Stomach (tissue), 8 donors: ENCODE measurements at regions not wholly inside any gene's neighbourhood (a gene's known extent, or its start where the extent isn't known, plus 50 kb on each side); places are given as distances from the start of the nearest gene placed in this dataset.
"Not testable (repeated sequence)": the region's sequence is repeated elsewhere in the genome, so short reads cannot be mapped to it uniquely, and the experiment has no call there.

Source experiments
- DNase-seq, 2 donors: peaks; one replicate each; pipeline versions ENCODE4 v3.0.0 to v3.0.0-alpha.2; 2013 to 2019
- H3K27ac ChIP-seq, 5 donors: fragments of 200-600 bp in 4 of 5; sonication (generic) in 4 of 5; one replicate each; pipeline ENCODE4 v1.5.1; 2013 to 2019; ENCODE audit warnings: mild to moderate bottlenecking in 1 of 5, moderate library complexity in 1 of 5
- H3K27me3 ChIP-seq, 3 donors: fragments of 200-600 bp; sonication (generic); one replicate each; pipeline ENCODE4 v1.5.1; 2017 to 2019; ENCODE audit warnings: mixed run types in 1 of 3
- H3K36me3 ChIP-seq, 4 donors: fragments of 200-600 bp; sonication (generic); 1 replicate in 3 of 4; 2 replicates in 1 of 4; pipeline ENCODE4 v1.5.1; 2016 to 2019
- H3K4me1 ChIP-seq, 4 donors: fragments of 200-600 bp; sonication (generic); one replicate each; pipeline ENCODE4 v1.5.1; 2016 to 2019
- H3K4me3 ChIP-seq, 4 donors: fragments of 200-600 bp; sonication (generic) in 3 of 4; one replicate each; pipeline ENCODE4 v1.5.1; 2016 to 2019; ENCODE audit warnings: mild to moderate bottlenecking in 1 of 4
- H3K9me3 ChIP-seq, 4 donors: fragments of 200-600 bp; sonication (generic); one replicate each; pipeline ENCODE4 v1.5.1; 2016 to 2019
- CTCF ChIP-seq, 7 experiments: fragments of 450-650 bp in 4 of 7; fragments of 200-600 bp in 3 of 7; sonication (generic) in 3 of 7; IDR thresholded peaks; one replicate each; pipeline ENCODE4 v1.5.1; 2016 to 2019; ENCODE audit warnings: antibody characterized with exemption in 7 of 7, control low read depth in 2 of 7, mild to moderate bottlenecking in 1 of 7
- EP300 ChIP-seq: sonication (generic); formaldehyde crosslinking; IDR thresholded peaks from one replicate; pipeline ENCODE4 v1.6.1; 2017; ENCODE audit warnings: antibody characterized with exemption
- POLR2A ChIP-seq, 4 donors: fragments of 450-650 bp; IDR thresholded peaks; one replicate each; pipeline ENCODE4 v1.6.1; 2016; ENCODE audit warnings: antibody characterized with exemption in 4 of 4, control low read depth in 2 of 4, mild to moderate bottlenecking in 1 of 4, moderate library complexity in 1 of 4
- POLR2AphosphoS5 ChIP-seq, 3 donors: sonication (generic); formaldehyde crosslinking; IDR thresholded peaks; one replicate each; pipeline ENCODE4 v1.6.1; 2016; ENCODE audit warnings: antibody characterized with exemption in 3 of 3
- WGBS, 5 donors: extraction: QIAGEN DNeasy Blood & Tissue Kit in 3 of 5; methylation state at CpG; one replicate each; pipeline versions ENCODE4 v1.1.5 to v1.1.7; 2013 to 2018; 5-methylcytosine and 5-hydroxymethylcytosine counted together
- intact Hi-C: fragments of 100-400 bp; cut with DNase I; formaldehyde crosslinking; loops from one replicate; pipeline ENCODE4 v1.15.1; 2023; ENCODE audit warnings: low total_unique reads
- donor health status: healthy with polysubstance abuse.
- donor health status: Bipolar disorder and iron deficiency.
- donor health status: healthy.

- Histone ChIP-seq H3K27me3 (no peaks in the 10 kb centered on the region), H3K36me3 (no peaks in the 10 kb centered on the region), H3K27ac (no peak overlapping the region), H3K9me3 (no peaks in the 10 kb centered on the region), H3K4me1 (no peaks in the 10 kb centered on the region), H3K4me3 (no peak overlapping the region)
- no peak for DNase-seq
- WGBS, 5 donors: 30 to 63% (median 45%) methylated on average over 2 of the region's 2 CpGs
- intact Hi-C loops: no loop called here
- TF ChIP-seq POLR2AphosphoS5 (IDR thresholded peaks at IDR 0.05) (no peak), POLR2A (IDR thresholded peaks at IDR 0.05) (no peak), EP300 (no peak), CTCF (IDR thresholded peaks at IDR 0.05) (no peak)
Observed at GRCh38 chrX:109049903-109050302, 313.5 kb upstream of the IRS4 start.

GRCh38 chrX:109049416-109049815 lies 313.1 kb upstream of the IRS4 start:
- DNase-seq: no peak
- Histone ChIP-seq H3K36me3 (no peaks in the 10 kb centered on the region), H3K9me3 (no peaks in the 10 kb centered on the region), H3K27ac (no peak overlapping the region), H3K4me1 (no peaks in the 10 kb centered on the region), H3K27me3 (no peaks in the 10 kb centered on the region), H3K4me3 (no peak overlapping the region)
- intact Hi-C loops: no loop called here
- WGBS, 5 donors: 24 to 44% (median 27%) methylated on average over 2 of the region's 2 CpGs
- TF ChIP-seq EP300 (no peak), POLR2AphosphoS5 (IDR thresholded peaks at IDR 0.05) (no peak), POLR2A (IDR thresholded peaks at IDR 0.05) (no peak), CTCF (IDR thresholded peaks at IDR 0.05) (no peak)

- no peak overlapping the region for H3K27ac ChIP-seq
- no peaks in the 10 kb centered on the region for H3K36me3 ChIP-seq
- H3K9me3 ChIP-seq: no peaks in the 10 kb centered on the region
- TF ChIP-seq POLR2AphosphoS5 (IDR thresholded peaks at IDR 0.05) (no peak), CTCF (IDR thresholded peaks at IDR 0.05) (no peak), POLR2A (IDR thresholded peaks at IDR 0.05) (no peak), EP300 (no peak)
- no peaks in the 10 kb centered on the region for H3K27me3 ChIP-seq
- no peaks in the 10 kb centered on the region for H3K4me1 ChIP-seq
- peak in 1 of 2 donors; percentile 8 for DNase-seq
- H3K4me3 ChIP-seq: no peak overlapping the region
- WGBS, 5 donors: 10 to 33% (median 14%) methylated on average over 3 of the region's 3 CpGs
- intact Hi-C loops: no loop called here
Observed at GRCh38 chrX:109040057-109040456, 303.7 kb upstream of the IRS4 start.

- intact Hi-C loops: no loop called here
- no peaks in the 10 kb centered on the region for H3K4me1 ChIP-seq
- no peaks in the 10 kb centered on the region for H3K36me3 ChIP-seq
- no peak overlapping the region for H3K4me3 ChIP-seq
- no peak for DNase-seq
- WGBS, 5 donors: 63 to 82% (median 72%) methylated on average over 2 of the region's 2 CpGs
- no peak overlapping the region for H3K27ac ChIP-seq
- H3K9me3 ChIP-seq: peaks cover 0 to 4% (median 0%) of the 10 kb centered on the region in 4 donors
- no peaks in the 10 kb centered on the region for H3K27me3 ChIP-seq
- TF ChIP-seq CTCF (IDR thresholded peaks at IDR 0.05): no peak
- no peak for TF ChIP-seq POLR2A (IDR thresholded peaks at IDR 0.05)
- no peak for TF ChIP-seq EP300
- TF ChIP-seq POLR2AphosphoS5 (IDR thresholded peaks at IDR 0.05): no peak
Observed at GRCh38 chrX:109036624-109037023, 300.3 kb upstream of the IRS4 start.

GRCh38 chrX:108993909-108994308 lies 257.5 kb upstream of the IRS4 start:
- Histone ChIP-seq H3K36me3 (no peaks in the 10 kb centered on the region), H3K9me3 (peaks cover 0 to 5% (median 0%) of the 10 kb centered on the region in 4 donors), H3K4me3 (no peak overlapping the region), H3K27ac (no peak overlapping the region), H3K27me3 (no peaks in the 10 kb centered on the region), H3K4me1 (no peaks in the 10 kb centered on the region)
- no peak for DNase-seq
- intact Hi-C loops: no loop called here
- TF ChIP-seq CTCF (IDR thresholded peaks at IDR 0.05) (no peak), POLR2AphosphoS5 (IDR thresholded peaks at IDR 0.05) (no peak), POLR2A (IDR thresholded peaks at IDR 0.05) (no peak), EP300 (no peak)

- H3K27ac ChIP-seq, intact Hi-C loops, DNase-seq, H3K36me3 ChIP-seq, H3K27me3 ChIP-seq, H3K4me3 ChIP-seq, H3K4me1 ChIP-seq: not testable (repeated sequence)
- peaks cover 0 to 12% (median 3%) of the 10 kb centered on the region in 4 donors for H3K9me3 ChIP-seq
- 65 to 98% (median 89%) methylated on average over 3 of the region's 3 CpGs for WGBS, 5 donors
Observed at GRCh38 chrX:108972899-108973298, 236.5 kb upstream of the IRS4 start.
